ENCODE measurements at regions not wholly inside any gene's neighbourhood (a gene's known extent, or its start where the extent isn't known, plus 50 kb on each side); places are given as distances from the start of the nearest gene placed in this dataset.

- TF ChIP-seq POLR2AphosphoS5 (IDR thresholded peaks at IDR 0.05; ENCODE audit: borderline replicate concordance, low read depth, low read length) (no peak), EZH2 (IDR thresholded peaks at IDR 0.05) (no peak)
These were observed 416.6 kb downstream of the HRH4 start for GRCh38 chr18:24877066-24877465.
